ENCODE measurements at regions not wholly inside any gene's neighbourhood (a gene's known extent, or its start where the extent isn't known, plus 50 kb on each side); places are given as distances from the start of the nearest gene placed in this dataset.

DNA sequence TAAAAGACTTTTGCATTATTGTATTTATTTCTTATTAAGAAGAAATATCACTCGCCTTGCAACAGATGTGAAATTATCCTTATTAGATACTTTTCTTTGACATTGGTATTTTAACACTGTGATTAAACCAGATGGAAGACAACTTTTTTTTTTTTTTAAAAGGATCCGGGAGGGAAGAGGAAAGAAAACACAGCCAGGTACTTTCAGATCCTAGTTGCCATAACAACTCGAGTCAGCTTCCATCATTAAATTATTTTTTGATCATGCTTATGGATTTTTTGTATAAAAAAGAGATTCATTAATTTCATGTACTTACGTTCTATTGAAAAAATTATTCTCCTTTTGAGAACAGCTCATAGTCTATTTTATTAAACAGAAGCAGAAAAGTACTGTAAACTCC is 515.7 kb downstream of the TBC1D4 start:
- H3K4me3 ChIP-seq (ENCODE audit: low read length): no peak overlapping the region
- no peak for DNase-seq (ENCODE audit: low read depth)
- TF ChIP-seq, protein P1, sequence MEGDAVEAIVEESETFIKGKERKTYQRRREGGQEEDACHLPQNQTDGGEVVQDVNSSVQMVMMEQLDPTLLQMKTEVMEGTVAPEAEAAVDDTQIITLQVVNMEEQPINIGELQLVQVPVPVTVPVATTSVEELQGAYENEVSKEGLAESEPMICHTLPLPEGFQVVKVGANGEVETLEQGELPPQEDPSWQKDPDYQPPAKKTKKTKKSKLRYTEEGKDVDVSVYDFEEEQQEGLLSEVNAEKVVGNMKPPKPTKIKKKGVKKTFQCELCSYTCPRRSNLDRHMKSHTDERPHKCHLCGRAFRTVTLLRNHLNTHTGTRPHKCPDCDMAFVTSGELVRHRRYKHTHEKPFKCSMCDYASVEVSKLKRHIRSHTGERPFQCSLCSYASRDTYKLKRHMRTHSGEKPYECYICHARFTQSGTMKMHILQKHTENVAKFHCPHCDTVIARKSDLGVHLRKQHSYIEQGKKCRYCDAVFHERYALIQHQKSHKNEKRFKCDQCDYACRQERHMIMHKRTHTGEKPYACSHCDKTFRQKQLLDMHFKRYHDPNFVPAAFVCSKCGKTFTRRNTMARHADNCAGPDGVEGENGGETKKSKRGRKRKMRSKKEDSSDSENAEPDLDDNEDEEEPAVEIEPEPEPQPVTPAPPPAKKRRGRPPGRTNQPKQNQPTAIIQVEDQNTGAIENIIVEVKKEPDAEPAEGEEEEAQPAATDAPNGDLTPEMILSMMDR (conservative IDR thresholded peaks at IDR 0.05; ENCODE audit: low read depth, low read length): no peak

DNA sequence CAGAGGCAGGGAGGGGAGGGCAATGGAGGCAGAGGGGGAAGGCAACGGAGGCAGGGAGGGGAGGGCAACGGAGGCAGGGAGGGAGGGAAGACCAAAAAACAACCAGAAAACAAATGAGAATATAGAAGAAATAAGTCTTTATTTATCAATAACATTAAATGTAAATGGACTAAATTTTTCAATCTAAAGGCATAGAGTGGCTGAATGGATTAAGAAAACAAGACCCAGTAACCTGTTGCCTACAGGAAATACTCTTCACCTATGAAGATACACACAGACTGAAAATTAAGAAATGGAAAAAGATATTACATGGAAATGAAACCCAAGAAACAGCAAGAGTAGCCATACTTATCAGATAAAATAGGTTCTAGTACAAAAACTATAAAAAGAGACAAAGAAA is 536.3 kb downstream of the TBC1D4 start:
- TF ChIP-seq, protein P1 (conservative IDR thresholded peaks at IDR 0.05; ENCODE audit: low read depth, low read length): no peak
- no peak overlapping the region for H3K4me3 ChIP-seq (ENCODE audit: low read length)
- DNase-seq (ENCODE audit: low read depth): no peak

GRCh38 chr13:74931698-74932433 is 550.1 kb downstream of the TBC1D4 start:
- TF ChIP-seq, protein P1 (conservative IDR thresholded peaks at IDR 0.05; ENCODE audit: low read depth, low read length): no peak
- no peak for DNase-seq (ENCODE audit: low read depth)
- H3K4me3 ChIP-seq (ENCODE audit: low read length): no peak overlapping the region

DNA sequence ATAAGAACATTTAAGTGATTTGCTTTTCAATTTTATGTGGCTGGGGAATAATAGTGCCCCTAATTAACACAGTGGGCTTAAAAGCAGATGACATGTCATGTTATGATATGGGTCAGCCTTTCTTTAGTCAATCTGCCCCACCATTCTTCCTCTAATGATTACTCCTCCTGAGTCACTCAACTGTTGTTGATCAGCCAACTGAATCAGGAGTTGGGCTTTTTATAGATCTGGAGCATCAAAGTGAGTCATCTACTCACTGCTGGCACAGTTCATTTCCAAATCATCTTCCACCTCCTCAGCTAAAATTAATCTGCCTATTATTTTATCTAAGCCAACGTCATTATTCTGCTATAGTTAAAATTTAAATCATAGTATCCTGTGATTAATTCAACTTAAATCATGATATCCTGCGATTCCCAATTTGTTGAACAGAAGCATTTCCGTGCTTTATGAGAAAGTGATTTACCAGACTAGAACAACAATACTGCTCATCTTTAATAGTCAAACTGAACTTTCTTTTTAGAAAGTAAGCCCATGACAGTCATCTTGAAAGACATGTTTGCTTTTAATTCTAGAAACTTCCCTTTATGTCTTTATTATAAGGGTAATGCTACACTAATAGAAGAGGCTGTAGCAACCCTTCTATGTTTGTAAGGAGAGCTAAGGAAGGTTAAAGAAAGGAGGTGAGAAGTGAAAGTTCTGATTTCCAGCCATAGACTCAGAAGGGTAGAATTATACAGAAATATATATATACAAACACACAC is 551.4 kb downstream of the TBC1D4 start:
- TF ChIP-seq, protein P1 (conservative IDR thresholded peaks at IDR 0.05; ENCODE audit: low read depth, low read length): no peak
- no peak for DNase-seq (ENCODE audit: low read depth)
- H3K4me3 ChIP-seq (ENCODE audit: low read length): no peak overlapping the region

DNA sequence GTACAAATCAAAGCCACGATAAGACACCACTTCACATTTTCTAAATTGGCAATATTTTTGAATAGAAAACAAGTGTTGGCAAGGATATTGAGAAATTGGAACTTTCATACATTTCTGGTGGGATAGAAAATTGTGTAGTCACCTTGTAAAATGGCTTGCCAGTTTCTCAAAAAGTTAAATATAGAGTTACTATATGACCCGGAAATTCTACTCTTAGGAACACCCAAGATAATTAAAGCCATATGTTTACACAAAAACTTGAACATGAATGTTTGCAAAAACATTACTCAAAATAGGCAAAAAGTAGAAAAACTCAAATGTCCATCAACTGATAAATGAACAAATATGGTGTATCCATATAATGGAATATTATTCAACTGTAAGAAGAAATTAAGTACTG is 552.5 kb downstream of the TBC1D4 start:
- DNase-seq (ENCODE audit: low read depth): no peak
- TF ChIP-seq, protein P1 (conservative IDR thresholded peaks at IDR 0.05; ENCODE audit: low read depth, low read length): no peak
- no peak overlapping the region for H3K4me3 ChIP-seq (ENCODE audit: low read length)

DNA sequence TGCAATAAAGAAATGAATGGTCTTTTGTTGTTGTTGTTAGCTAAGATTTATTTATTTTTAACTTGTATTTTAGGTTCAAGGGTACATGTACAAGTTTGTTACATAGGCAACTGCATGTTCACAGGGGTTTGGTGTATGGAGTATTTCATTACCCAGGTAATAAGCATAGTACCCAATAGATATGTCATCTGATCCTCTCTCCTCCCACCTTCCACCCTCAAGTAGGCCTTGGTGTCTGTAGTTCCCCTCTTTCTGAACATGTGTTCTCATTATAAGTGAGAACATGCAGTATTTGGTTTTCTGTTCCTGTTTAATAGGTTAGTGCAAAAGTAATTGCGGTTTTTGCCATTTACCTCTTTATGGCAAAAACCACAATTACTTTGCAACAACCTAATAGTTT is 554.1 kb downstream of the TBC1D4 start:
- TF ChIP-seq, protein P1 (conservative IDR thresholded peaks at IDR 0.05; ENCODE audit: low read depth, low read length): no peak
- no peak overlapping the region for H3K4me3 ChIP-seq (ENCODE audit: low read length)
- DNase-seq (ENCODE audit: low read depth): no peak

DNA sequence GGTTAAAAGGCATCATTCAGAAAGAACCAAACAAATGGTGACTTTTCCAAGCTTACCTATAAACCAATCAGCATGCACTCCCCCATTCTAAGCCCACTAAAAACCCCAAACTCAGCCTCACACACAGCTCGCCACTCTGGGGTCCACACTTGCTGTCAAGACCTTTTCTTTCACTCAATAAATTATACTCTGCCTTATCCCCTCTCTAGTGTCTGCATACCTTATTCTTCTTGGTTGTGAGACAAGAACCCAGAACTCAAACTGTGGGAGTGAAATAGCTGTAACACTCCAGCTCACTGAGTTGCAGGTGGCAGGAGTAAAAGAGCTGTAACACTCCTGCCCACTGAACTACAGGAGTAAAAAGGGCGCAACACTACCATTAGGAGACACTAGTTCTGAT is 559.0 kb downstream of the TBC1D4 start:
- H3K4me3 ChIP-seq (ENCODE audit: low read length): no peak overlapping the region
- no peak for DNase-seq (ENCODE audit: low read depth)
- TF ChIP-seq, protein P1 (conservative IDR thresholded peaks at IDR 0.05; ENCODE audit: low read depth, low read length): no peak

Data from retinal pigment epithelial cell (primary cell).